Duodenal mucosa (tissue), 2 donors: ENCODE measurements at regions not wholly inside any gene's neighbourhood (a gene's known extent, or its start where the extent isn't known, plus 50 kb on each side); places are given as distances from the start of the nearest gene placed in this dataset.
"Not testable (repeated sequence)": the region's sequence is repeated elsewhere in the genome, so short reads cannot be mapped to it uniquely, and the experiment has no call there.

Experiments
- H3K27ac ChIP-seq: one replicate; pipeline ENCODE4 v1.7.0; 2013; ENCODE audit warnings: low read depth, low read length
- H3K27me3 ChIP-seq, 2 donors: one replicate each; pipeline ENCODE4 v1.7.0; 2013; ENCODE audit warnings: low read length in 2 of 2, control low read depth in 1 of 2; ENCODE audit not compliant: insufficient read depth in 2 of 2, control insufficient read depth in 1 of 2
- H3K36me3 ChIP-seq, 2 donors: one replicate each; pipeline ENCODE4 v1.7.0; 2013; ENCODE audit warnings: low read length in 2 of 2, control low read depth in 1 of 2; ENCODE audit not compliant: insufficient read depth in 2 of 2, control insufficient read depth in 1 of 2
- H3K4me1 ChIP-seq, 2 donors: one replicate each; pipeline ENCODE4 v1.7.0; 2013; ENCODE audit warnings: low read length in 2 of 2, control low read depth in 1 of 2; ENCODE audit not compliant: insufficient read depth in 2 of 2, control insufficient read depth in 1 of 2
- H3K4me3 ChIP-seq, 2 donors: one replicate each; pipeline ENCODE4 v1.7.0; 2013; ENCODE audit warnings: low read length in 2 of 2, low read depth in 1 of 2
- H3K9ac ChIP-seq, 2 donors: one replicate each; pipeline ENCODE4 v1.7.0; 2013; ENCODE audit warnings: low read length in 2 of 2, low read depth in 1 of 2
- H3K9me3 ChIP-seq, 2 donors: one replicate each; pipeline ENCODE4 v1.7.0; 2013; ENCODE audit warnings: low read length in 2 of 2, control low read depth in 1 of 2; ENCODE audit not compliant: control insufficient read depth in 1 of 2

- Histone ChIP-seq H3K4me1 (peaks cover 0 to 7% of the 10 kb centered on the region in 2 donors), H3K27me3 (no peaks in the 10 kb centered on the region), H3K9ac (no peak overlapping the region), H3K36me3 (no peaks in the 10 kb centered on the region), H3K9me3 (no peaks in the 10 kb centered on the region), H3K27ac (no peak overlapping the region), H3K4me3 (no peak overlapping the region)
These were observed 51.1 kb upstream of the MIER3 start for GRCh38 chr5:57002959-57003485.

GRCh38 chr5:57003566-57003965, 51.6 kb upstream of the MIER3 start:
- not testable (repeated sequence) for H3K27me3 ChIP-seq, H3K36me3 ChIP-seq, H3K9me3 ChIP-seq, H3K27ac ChIP-seq, H3K9ac ChIP-seq, H3K4me1 ChIP-seq, H3K4me3 ChIP-seq

GRCh38 chr5:57004800-57005199, 52.9 kb upstream of the MIER3 start:
- H3K27ac ChIP-seq = no peak overlapping the region
- H3K9ac ChIP-seq = no peak overlapping the region
- H3K27me3 ChIP-seq = no peaks in the 10 kb centered on the region
- H3K4me3 ChIP-seq = no peak overlapping the region
- peaks cover 0 to 7% of the 10 kb centered on the region in 2 donors for H3K4me1 ChIP-seq
- H3K36me3 ChIP-seq = no peaks in the 10 kb centered on the region
- H3K9me3 ChIP-seq = no peaks in the 10 kb centered on the region

- H3K27ac ChIP-seq = no peak overlapping the region
These were observed 55.4 kb upstream of the MIER3 start for GRCh38 chr5:57007344-57007743.

GRCh38 chr5:57009811-57010210, 57.9 kb upstream of the MIER3 start:
- no peak overlapping the region for H3K4me3 ChIP-seq
- no peaks in the 10 kb centered on the region for H3K9me3 ChIP-seq
- H3K36me3 ChIP-seq = no peaks in the 10 kb centered on the region
- no peaks in the 10 kb centered on the region for H3K27me3 ChIP-seq
- H3K27ac ChIP-seq = no peak overlapping the region
- H3K4me1 ChIP-seq = no peaks in the 10 kb centered on the region
- H3K9ac ChIP-seq = no peak overlapping the region

More at GRCh38 chr5:57007344-57007743, 55.4 kb upstream of the MIER3 start:
- peaks cover 0 to 7% of the 10 kb centered on the region in 2 donors for H3K4me1 ChIP-seq
- no peaks in the 10 kb centered on the region for H3K9me3 ChIP-seq
- H3K9ac ChIP-seq = no peak overlapping the region
- H3K36me3 ChIP-seq = no peaks in the 10 kb centered on the region
- no peaks in the 10 kb centered on the region for H3K27me3 ChIP-seq
- no peak overlapping the region for H3K4me3 ChIP-seq

GRCh38 chr5:57010786-57011185, 58.9 kb upstream of the MIER3 start:
- Histone ChIP-seq H3K27ac (no peak overlapping the region), H3K27me3 (no peaks in the 10 kb centered on the region), H3K4me1 (no peaks in the 10 kb centered on the region), H3K4me3 (no peak overlapping the region), H3K9ac (no peak overlapping the region), H3K36me3 (no peaks in the 10 kb centered on the region), H3K9me3 (no peaks in the 10 kb centered on the region)

- no peak overlapping the region for H3K9ac ChIP-seq
- H3K27ac ChIP-seq = no peak overlapping the region
- H3K27me3 ChIP-seq = no peaks in the 10 kb centered on the region
- no peaks in the 10 kb centered on the region for H3K4me1 ChIP-seq
- H3K36me3 ChIP-seq = no peaks in the 10 kb centered on the region
- no peaks in the 10 kb centered on the region for H3K9me3 ChIP-seq
- H3K4me3 ChIP-seq = no peak overlapping the region
These were observed 60.6 kb upstream of the MIER3 start for GRCh38 chr5:57012511-57012910.

GRCh38 chr5:57025961-57026360, 74.0 kb upstream of the MIER3 start:
- Histone ChIP-seq H3K27me3 (no peaks in the 10 kb centered on the region), H3K27ac (no peak overlapping the region), H3K4me3 (no peak overlapping the region), H3K9me3 (no peaks in the 10 kb centered on the region), H3K36me3 (no peaks in the 10 kb centered on the region), H3K4me1 (peaks cover 3 to 6% of the 10 kb centered on the region in 2 donors), H3K9ac (no peak overlapping the region)

GRCh38 chr5:57028161-57028560, 76.2 kb upstream of the MIER3 start:
- Histone ChIP-seq H3K9ac (no peak overlapping the region), H3K4me3 (no peak overlapping the region), H3K9me3 (no peaks in the 10 kb centered on the region), H3K4me1 (peaks cover 14 to 17% of the 10 kb centered on the region in 2 donors), H3K36me3 (no peaks in the 10 kb centered on the region), H3K27ac (no peak overlapping the region), H3K27me3 (no peaks in the 10 kb centered on the region)

- peak overlapping the region in 1 of 2 donors; percentile 1 for H3K9ac ChIP-seq
- H3K27ac ChIP-seq = peak overlapping the region; percentile 62
- no peaks in the 10 kb centered on the region for H3K9me3 ChIP-seq
- H3K36me3 ChIP-seq = no peaks in the 10 kb centered on the region
- no peaks in the 10 kb centered on the region for H3K27me3 ChIP-seq
- no peak overlapping the region for H3K4me3 ChIP-seq
- peaks cover 23 to 45% of the 10 kb centered on the region in 2 donors for H3K4me1 ChIP-seq
These were observed 80.2 kb upstream of the MIER3 start for GRCh38 chr5:57032151-57032551.

- no peak overlapping the region for H3K27ac ChIP-seq
These were observed 81.2 kb upstream of the MIER3 start for GRCh38 chr5:57033103-57033502.

More at GRCh38 chr5:57033103-57033502, 81.2 kb upstream of the MIER3 start:
- Histone ChIP-seq H3K4me1 (peaks cover 23 to 45% of the 10 kb centered on the region in 2 donors), H3K36me3 (no peaks in the 10 kb centered on the region), H3K9me3 (no peaks in the 10 kb centered on the region), H3K9ac (no peak overlapping the region), H3K27me3 (no peaks in the 10 kb centered on the region), H3K4me3 (no peak overlapping the region)
